ENCODE measurements at regions not wholly inside any gene's neighbourhood (a gene's known extent, or its start where the extent isn't known, plus 50 kb on each side); places are given as distances from the start of the nearest gene placed in this dataset.

- no peak for TF ChIP-seq CTCF (IDR thresholded peaks at IDR 0.05; ENCODE audit: extremely low read depth, missing control alignments)
These were observed 630.1 kb downstream of the IRX1 start for GRCh38 chr5:4225741-4226140.

GRCh38 chr5:4226565-4226964 lies 630.9 kb downstream of the IRX1 start:
- DNase-seq (ENCODE audit: low spot score): no peak
- TF ChIP-seq CTCF (IDR thresholded peaks at IDR 0.05; ENCODE audit: extremely low read depth, missing control alignments): no peak

More at GRCh38 chr5:4225741-4226140, 630.1 kb downstream of the IRX1 start:
- DNase-seq (ENCODE audit: low spot score): no peak

- no peak for TF ChIP-seq CTCF (IDR thresholded peaks at IDR 0.05; ENCODE audit: extremely low read depth, missing control alignments)
- no peak for DNase-seq (ENCODE audit: low spot score)
These were observed 633.1 kb downstream of the IRX1 start for GRCh38 chr5:4228708-4229107.

- TF ChIP-seq CTCF (IDR thresholded peaks at IDR 0.05; ENCODE audit: extremely low read depth, missing control alignments): no peak
- no peak for DNase-seq (ENCODE audit: low spot score)
These were observed 634.0 kb downstream of the IRX1 start for GRCh38 chr5:4229414-4230292.

- no peak for DNase-seq (ENCODE audit: low spot score)
- TF ChIP-seq CTCF (IDR thresholded peaks at IDR 0.05; ENCODE audit: extremely low read depth, missing control alignments): no peak
These were observed 634.8 kb downstream of the IRX1 start for GRCh38 chr5:4230471-4230785.

- DNase-seq (ENCODE audit: low spot score): no peak
- no peak for TF ChIP-seq CTCF (IDR thresholded peaks at IDR 0.05; ENCODE audit: extremely low read depth, missing control alignments)
These were observed 635.4 kb downstream of the IRX1 start for GRCh38 chr5:4230786-4231641.

GRCh38 chr5:4232084-4232483 lies 636.5 kb downstream of the IRX1 start:
- TF ChIP-seq CTCF (IDR thresholded peaks at IDR 0.05; ENCODE audit: extremely low read depth, missing control alignments): no peak
- no peak for DNase-seq (ENCODE audit: low spot score)

Data from GM20000 (cell line).